RWPE2 (cell line): ENCODE measurements at regions not wholly inside any gene's neighbourhood (a gene's known extent, or its start where the extent isn't known, plus 50 kb on each side); places are given as distances from the start of the nearest gene placed in this dataset.
A peak's percentile ranks its signal among the peaks of the same experiment; 100 is the strongest.
"Not testable (repeated sequence)": the region's sequence is repeated elsewhere in the genome, so short reads cannot be mapped to it uniquely, and the experiment has no call there.

ENCODE experiments used
- ATAC-seq: fragments of 200-7000 bp; cut with Tn5 transposase; 3 replicates; pipeline ENCODE4 v1.9.1; 2021; ENCODE audit warnings: low read depth
- DNase-seq: peaks from one replicate; pipeline ENCODE4 v3.0.0-alpha.2; 2020; ENCODE audit warnings: low spot score
- H3K27ac ChIP-seq: fragments of 450-650 bp; 2 replicates; pipeline ENCODE4 v1.5.1; 2017; ENCODE audit warnings: mild to moderate bottlenecking; ENCODE audit not compliant: poor library complexity, severe bottlenecking
- H3K27me3 ChIP-seq: fragments of 250-450 bp; sonication (Bioruptor Pico); 2 replicates; pipeline ENCODE4 v1.5.1; 2021; ENCODE audit warnings: mild to moderate bottlenecking, moderate library complexity; ENCODE audit not compliant: insufficient read depth, poor library complexity, severe bottlenecking
- H3K36me3 ChIP-seq: fragments of 250-450 bp; sonication (Bioruptor Pico); 2 replicates; pipeline ENCODE4 v1.5.1; 2020; ENCODE audit warnings: low read depth, mild to moderate bottlenecking, moderate library complexity
- H3K4me1 ChIP-seq: fragments of 250-450 bp; sonication (Bioruptor Pico); 2 replicates; pipeline ENCODE4 v1.5.1; 2021; ENCODE audit warnings: mild to moderate bottlenecking, moderate library complexity; ENCODE audit not compliant: insufficient read depth, poor library complexity, severe bottlenecking
- H3K4me3 ChIP-seq: fragments of 250-450 bp; sonication (Bioruptor Pico); 2 replicates; pipeline ENCODE4 v1.5.1; 2021; ENCODE audit warnings: mild to moderate bottlenecking, moderate library complexity; ENCODE audit not compliant: severe bottlenecking
- H3K9me3 ChIP-seq: fragments of 250-450 bp; sonication (Bioruptor Pico); 2 replicates; pipeline ENCODE4 v1.5.1; 2021; ENCODE audit warnings: mild to moderate bottlenecking, moderate library complexity; ENCODE audit not compliant: severe bottlenecking
- CTCF ChIP-seq: fragments of 450-650 bp; IDR thresholded peaks from one replicate; pipeline ENCODE4 v1.5.1; 2017; ENCODE audit warnings: mild to moderate bottlenecking, moderate library complexity; ENCODE audit not compliant: poor library complexity, severe bottlenecking

GRCh38 chr20:53776858-53777257 is 183.2 kb upstream of the ZNF217 start:
- H3K4me3 ChIP-seq = no peak overlapping the region
- H3K27ac ChIP-seq = peak overlapping the region; percentile 99
- TF ChIP-seq CTCF = no peak
- no peaks in the 10 kb centered on the region for H3K27me3 ChIP-seq
- peak; percentile 38 for DNase-seq
- H3K4me1 ChIP-seq = peaks cover 25% of the 10 kb centered on the region
- no peaks in the 10 kb centered on the region for H3K9me3 ChIP-seq
- no peaks in the 10 kb centered on the region for H3K36me3 ChIP-seq
- ATAC-seq = no peak

- Histone ChIP-seq H3K4me3 (no peak overlapping the region), H3K9me3 (no peaks in the 10 kb centered on the region), H3K27ac (peak overlapping the region; percentile 99), H3K27me3 (no peaks in the 10 kb centered on the region), H3K4me1 (peaks cover 25% of the 10 kb centered on the region), H3K36me3 (no peaks in the 10 kb centered on the region)
- TF ChIP-seq CTCF = no peak
- peak; percentile 83 for DNase-seq
- ATAC-seq = peak; percentile 58
These were observed 181.0 kb upstream of the ZNF217 start for GRCh38 chr20:53774461-53775203.

- H3K36me3 ChIP-seq = no peaks in the 10 kb centered on the region
- peak; percentile 75 for DNase-seq
- no peak overlapping the region for H3K4me3 ChIP-seq
These were observed 180.3 kb upstream of the ZNF217 start for GRCh38 chr20:53773792-53774401.

GRCh38 chr20:53773066-53773791 is 179.6 kb upstream of the ZNF217 start:
- H3K4me3 ChIP-seq, H3K27me3 ChIP-seq, ATAC-seq, H3K9me3 ChIP-seq, H3K36me3 ChIP-seq: not testable (repeated sequence)
- Histone ChIP-seq H3K27ac (peak overlapping the region; percentile 99), H3K4me1 (peaks cover 25% of the 10 kb centered on the region)
- DNase-seq = peak; percentile 26

More at GRCh38 chr20:53773792-53774401, 180.3 kb upstream of the ZNF217 start:
- H3K27ac ChIP-seq = peak overlapping the region; percentile 99
- no peak for TF ChIP-seq CTCF
- no peaks in the 10 kb centered on the region for H3K9me3 ChIP-seq
- peaks cover 25% of the 10 kb centered on the region for H3K4me1 ChIP-seq
- H3K27me3 ChIP-seq = no peaks in the 10 kb centered on the region
- ATAC-seq = peak; percentile 92

GRCh38 chr20:53769041-53769440 is 175.4 kb upstream of the ZNF217 start:
- no peak overlapping the region for H3K27ac ChIP-seq

More at GRCh38 chr20:53769041-53769440, 175.4 kb upstream of the ZNF217 start:
- no peak overlapping the region for H3K4me3 ChIP-seq
- TF ChIP-seq CTCF = no peak
- no peaks in the 10 kb centered on the region for H3K36me3 ChIP-seq
- H3K4me1 ChIP-seq = peaks cover 21% of the 10 kb centered on the region
- ATAC-seq (no peak), DNase-seq (no peak)
- H3K27me3 ChIP-seq = no peaks in the 10 kb centered on the region
- H3K9me3 ChIP-seq = no peaks in the 10 kb centered on the region
